ENCODE measurements at regions not wholly inside any gene's neighbourhood (a gene's known extent, or its start where the extent isn't known, plus 50 kb on each side); places are given as distances from the start of the nearest gene placed in this dataset.

GRCh38 chr1:5525597-5526384 lies 466.4 kb downstream of the NPHP4 start:
- 72 to 80% methylated on average over 24 to 27 of the region's 27 CpGs for WGBS, 2 donors
- Histone ChIP-seq H3K36me3 (replicated peaks in 1 of 2; ENCODE audit: insufficient read depth in 1 of 2, low read depth in 2 of 2) (no peaks in the 10 kb centered on the region), H3K27me3 (no peaks in the 10 kb centered on the region), H3K9me3 (no peaks in the 10 kb centered on the region), H3K4me1 (no peaks in the 10 kb centered on the region), H3K27ac (no peak overlapping the region), H3K4me3 (no peak overlapping the region)
- ATAC-seq: no peak
- no peak for DNase-seq
- TF ChIP-seq POLR2A (IDR thresholded peaks at IDR 0.05) (no peak), CTCF (IDR thresholded peaks at IDR 0.05) (no peak)
- intact Hi-C loops (cut with DNase I): no loop called here

GRCh38 chr1:5522531-5523145 lies 469.6 kb downstream of the NPHP4 start:
- DNase-seq: no peak
- Histone ChIP-seq H3K36me3 (replicated peaks in 1 of 2; ENCODE audit: insufficient read depth in 1 of 2, low read depth in 2 of 2) (no peaks in the 10 kb centered on the region), H3K4me3 (no peak overlapping the region), H3K27ac (no peak overlapping the region), H3K4me1 (no peaks in the 10 kb centered on the region), H3K9me3 (no peaks in the 10 kb centered on the region), H3K27me3 (no peaks in the 10 kb centered on the region)
- no peak for ATAC-seq
- 47 to 50% methylated on average over 14 of the region's 14 CpGs for WGBS, 2 donors
- intact Hi-C loops (cut with DNase I): no loop called here
- TF ChIP-seq POLR2A (IDR thresholded peaks at IDR 0.05) (no peak), CTCF (IDR thresholded peaks at IDR 0.05) (no peak)

GRCh38 chr1:5519366-5520135 lies 472.7 kb downstream of the NPHP4 start:
- Histone ChIP-seq H3K9me3 (no peaks in the 10 kb centered on the region), H3K27me3 (no peaks in the 10 kb centered on the region), H3K27ac (no peak overlapping the region), H3K4me3 (no peak overlapping the region), H3K4me1 (peaks cover 2% of the 10 kb centered on the region), H3K36me3 (replicated peaks in 1 of 2; ENCODE audit: insufficient read depth in 1 of 2, low read depth in 2 of 2) (no peaks in the 10 kb centered on the region)
- TF ChIP-seq CTCF (IDR thresholded peaks at IDR 0.05) (no peak), POLR2A (IDR thresholded peaks at IDR 0.05) (no peak)
- intact Hi-C loops (cut with DNase I): loop anchor here (10.0 kb wide), 1 partner anchor 225 kb away; no protein-coding TSS in a partner anchor
- no peak for ATAC-seq
- DNase-seq: no peak
- WGBS, 2 donors: 65% methylated on average over 9 to 10 of the region's 10 CpGs

GRCh38 chr1:5516756-5517155 lies 475.5 kb downstream of the NPHP4 start:
- intact Hi-C loops (cut with DNase I): loop anchor here (10.0 kb wide), 1 partner anchor 228 kb away; no protein-coding TSS in a partner anchor

More at GRCh38 chr1:5516756-5517155, 475.5 kb downstream of the NPHP4 start:
- no peak overlapping the region for H3K4me3 ChIP-seq
- no peaks in the 10 kb centered on the region for H3K36me3 ChIP-seq (replicated peaks in 1 of 2; ENCODE audit: insufficient read depth in 1 of 2, low read depth in 2 of 2)
- H3K27me3 ChIP-seq: no peaks in the 10 kb centered on the region
- no peaks in the 10 kb centered on the region for H3K9me3 ChIP-seq
- peaks cover 19% of the 10 kb centered on the region for H3K4me1 ChIP-seq
- no peak for ATAC-seq
- H3K27ac ChIP-seq: no peak overlapping the region
- DNase-seq: no peak
- 74 to 78% methylated on average over 9 to 10 of the region's 10 CpGs for WGBS, 2 donors
- TF ChIP-seq CTCF (IDR thresholded peaks at IDR 0.05) (no peak), POLR2A (IDR thresholded peaks at IDR 0.05) (no peak)

Data from body of pancreas (tissue), 4 donors.